GM21515 (cell line): ENCODE measurements at regions not wholly inside any gene's neighbourhood (a gene's known extent, or its start where the extent isn't known, plus 50 kb on each side); places are given as distances from the start of the nearest gene placed in this dataset.

Experiments used
- ATAC-seq: cut with Tn5 transposase; IDR thresholded peaks from one replicate; pipeline ENCODE4 v1.9.1; 2021; ENCODE audit not compliant: unreplicated experiment

- no peak for ATAC-seq
These were observed 55.9 kb upstream of the PIP4K2A start for GRCh38 chr10:22770270-22770669.

DNA sequence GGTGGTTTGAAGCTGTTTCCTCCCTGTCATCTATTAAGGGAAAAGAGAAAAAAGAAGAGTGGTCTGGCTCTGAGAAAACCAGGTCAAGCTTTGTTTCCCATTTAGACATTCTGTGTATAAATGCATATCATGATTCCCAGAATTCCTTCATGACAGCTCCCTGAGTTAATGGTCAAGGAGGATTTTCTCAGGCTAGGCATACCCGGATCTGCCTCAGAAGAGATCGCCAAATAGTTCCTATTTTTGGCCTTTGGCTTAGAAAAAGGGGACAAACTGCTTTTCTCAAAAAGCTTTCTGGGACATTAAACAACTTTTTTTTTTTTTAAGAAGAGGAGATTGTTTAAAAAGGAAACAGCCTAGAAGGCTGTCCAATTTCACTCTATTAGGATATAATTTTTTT is 53.5 kb upstream of the PIP4K2A start:
- ATAC-seq = no peak

- no peak for ATAC-seq
These were observed 52.3 kb upstream of the PIP4K2A start for GRCh38 chr10:22766693-22767092.

DNA sequence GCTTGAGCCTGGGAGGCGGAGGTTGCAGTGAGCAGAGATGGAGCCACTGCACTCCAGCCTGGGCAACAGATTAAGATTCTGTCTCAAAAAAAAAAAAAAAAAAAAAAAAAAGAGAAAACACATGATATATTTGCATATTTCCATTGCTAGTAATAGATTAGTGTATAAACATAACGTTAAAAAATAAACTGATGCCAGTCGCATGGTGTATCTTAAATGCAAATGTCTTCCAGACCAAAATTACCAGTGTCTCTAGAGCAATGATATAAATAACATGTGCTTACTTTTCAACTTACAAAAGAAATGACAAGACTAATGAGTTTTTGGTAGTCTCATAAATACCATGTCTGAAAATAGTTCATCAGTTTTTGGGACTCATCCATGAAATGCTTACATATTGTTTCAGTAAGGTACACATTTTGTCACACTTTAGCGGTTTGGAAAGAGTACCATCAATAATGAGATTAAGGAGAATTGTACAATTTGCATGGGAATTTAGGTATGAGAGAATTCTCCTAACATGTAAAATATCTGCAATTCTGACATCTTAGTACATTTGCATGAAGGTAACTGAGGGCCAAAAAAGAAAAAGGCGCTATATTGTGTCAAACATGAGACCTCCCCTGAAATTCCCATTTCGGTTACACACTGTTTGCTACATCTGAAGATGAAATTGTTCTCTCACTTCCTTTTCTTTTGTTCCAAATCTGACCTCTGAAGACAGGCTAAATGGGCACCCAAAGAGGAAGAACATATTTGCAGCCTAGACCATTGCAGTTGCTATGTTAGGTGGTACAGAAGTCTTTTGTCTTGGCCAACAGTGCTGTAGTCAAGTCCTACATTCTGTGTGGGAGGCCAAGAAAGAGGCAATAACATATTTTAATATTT is 51.5 kb upstream of the PIP4K2A start:
- peak; percentile 72 for ATAC-seq

GRCh38 chr10:22764639-22765038 is 50.3 kb upstream of the PIP4K2A start:
- no peak for ATAC-seq
